ENCODE measurements at regions not wholly inside any gene's neighbourhood (a gene's known extent, or its start where the extent isn't known, plus 50 kb on each side); places are given as distances from the start of the nearest gene placed in this dataset.

- DNase-seq (ENCODE audit: low read depth, low spot score) = no peak
- CTCF ChIA-PET = interaction anchor here (1.1 to 1.5 kb wide), 2 partner anchors 41 to 143 kb away, joined by 3 read pairs; no protein-coding TSS in a partner anchor
- TF ChIP-seq, protein P1, sequence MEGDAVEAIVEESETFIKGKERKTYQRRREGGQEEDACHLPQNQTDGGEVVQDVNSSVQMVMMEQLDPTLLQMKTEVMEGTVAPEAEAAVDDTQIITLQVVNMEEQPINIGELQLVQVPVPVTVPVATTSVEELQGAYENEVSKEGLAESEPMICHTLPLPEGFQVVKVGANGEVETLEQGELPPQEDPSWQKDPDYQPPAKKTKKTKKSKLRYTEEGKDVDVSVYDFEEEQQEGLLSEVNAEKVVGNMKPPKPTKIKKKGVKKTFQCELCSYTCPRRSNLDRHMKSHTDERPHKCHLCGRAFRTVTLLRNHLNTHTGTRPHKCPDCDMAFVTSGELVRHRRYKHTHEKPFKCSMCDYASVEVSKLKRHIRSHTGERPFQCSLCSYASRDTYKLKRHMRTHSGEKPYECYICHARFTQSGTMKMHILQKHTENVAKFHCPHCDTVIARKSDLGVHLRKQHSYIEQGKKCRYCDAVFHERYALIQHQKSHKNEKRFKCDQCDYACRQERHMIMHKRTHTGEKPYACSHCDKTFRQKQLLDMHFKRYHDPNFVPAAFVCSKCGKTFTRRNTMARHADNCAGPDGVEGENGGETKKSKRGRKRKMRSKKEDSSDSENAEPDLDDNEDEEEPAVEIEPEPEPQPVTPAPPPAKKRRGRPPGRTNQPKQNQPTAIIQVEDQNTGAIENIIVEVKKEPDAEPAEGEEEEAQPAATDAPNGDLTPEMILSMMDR (IDR thresholded peaks at IDR 0.05; ENCODE audit: insufficient read depth, low read length, missing control alignments) = peak; percentile 21
- POLR2A ChIA-PET = interaction anchor here (0.6 to 3.8 kb wide), 14 partner anchors 12 to 305 kb away, joined by 3 to 39 read pairs (median 4); no protein-coding TSS in a partner anchor
- peak overlapping the region; percentile 89 for H3K4me3 ChIP-seq (ENCODE audit: low read depth, low read length)
Observed at GRCh38 chr3:159763602-159764489, 224.8 kb upstream of the IL12A start.

DNA sequence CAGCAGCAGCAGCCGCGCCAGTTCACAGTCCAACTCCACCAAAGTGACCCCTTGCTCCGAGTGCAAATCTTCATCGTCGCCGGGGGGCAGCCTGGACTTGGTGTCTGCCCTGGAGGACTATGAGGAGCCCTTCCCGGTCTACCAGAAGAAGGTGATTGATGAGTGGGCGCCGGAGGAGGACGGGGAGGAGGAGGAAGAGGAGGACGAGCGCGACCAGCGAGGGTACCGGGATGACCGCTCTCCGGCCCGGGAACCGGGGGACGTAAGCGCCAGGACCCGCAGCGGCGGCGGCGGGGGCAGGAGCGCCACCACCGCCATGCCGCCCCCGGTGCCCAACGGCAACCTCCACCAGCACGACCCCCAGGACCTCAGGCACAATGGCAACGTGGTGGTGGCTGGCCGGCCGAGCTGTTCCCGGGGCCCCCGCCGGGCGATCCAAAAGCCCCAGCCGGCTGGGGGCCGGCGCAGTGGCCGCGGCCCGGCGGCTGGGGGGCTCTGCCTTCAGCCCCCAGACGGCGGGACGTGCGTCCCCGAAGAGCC is 224.1 kb upstream of the IL12A start:
- H3K4me3 ChIP-seq (ENCODE audit: low read depth, low read length) = peak overlapping the region; percentile 89
- ChIA-PET POLR2A (interaction anchor here (1.0 to 3.8 kb wide), 9 partner anchors 11 to 242 kb away, joined by 3 to 39 read pairs (median 4); no protein-coding TSS in a partner anchor), CTCF (interaction anchor here (1.5 kb wide), 1 partner anchor 144 kb away, joined by 3 read pairs; no protein-coding TSS in a partner anchor)
- TF ChIP-seq, protein P1 (IDR thresholded peaks at IDR 0.05; ENCODE audit: insufficient read depth, low read length, missing control alignments) = no peak
- DNase-seq (ENCODE audit: low read depth, low spot score) = no peak

DNA sequence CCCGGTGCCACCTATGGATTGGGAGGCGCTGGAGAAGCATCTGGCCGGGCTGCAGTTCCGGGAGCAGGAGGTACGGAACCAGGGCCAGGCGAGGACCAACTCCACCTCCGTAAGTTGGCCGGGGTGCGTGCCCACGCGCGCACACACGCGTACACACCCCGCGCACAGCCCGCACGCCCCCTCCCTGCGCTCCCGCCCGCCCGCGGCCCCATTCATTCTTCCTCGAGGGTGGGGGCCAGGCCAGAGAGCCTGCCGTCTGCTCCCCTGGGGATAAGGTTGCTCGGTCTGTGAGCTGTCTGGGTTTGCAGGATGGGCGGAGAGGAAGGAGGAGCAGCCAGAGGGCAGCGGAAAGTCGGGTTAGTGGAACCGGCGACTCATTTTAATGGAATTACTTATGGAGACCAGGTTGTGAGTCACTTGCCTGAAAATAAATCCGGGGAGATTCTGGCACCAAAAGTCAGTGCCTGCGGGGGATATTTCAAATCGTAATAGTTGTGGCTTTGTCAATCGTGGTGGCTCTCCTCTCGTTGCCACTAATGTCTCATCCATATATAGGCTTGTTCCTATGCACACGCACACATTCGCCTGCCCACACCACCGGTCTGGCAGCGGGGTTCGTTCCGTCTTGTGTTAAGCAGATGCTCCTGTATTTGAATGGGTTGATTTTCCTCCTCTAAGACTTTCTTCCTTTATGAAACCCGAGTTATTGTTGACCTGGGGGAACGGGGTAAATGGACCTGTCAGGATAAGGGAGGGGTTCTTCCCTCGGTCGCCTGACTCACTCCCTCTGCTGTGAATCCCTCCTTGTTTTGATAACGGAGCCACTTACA is 223.4 kb upstream of the IL12A start:
- POLR2A ChIA-PET = interaction anchor here (1.0 to 3.8 kb wide), 7 partner anchors 11 to 119 kb away, joined by 3 to 39 read pairs (median 4); no protein-coding TSS in a partner anchor
- CTCF ChIA-PET = interaction anchor here (1.1 to 13.5 kb wide), 12 partner anchors 10 to 241 kb away, joined by 3 to 131 read pairs (median 9); no protein-coding TSS in a partner anchor
- TF ChIP-seq, protein P1 (IDR thresholded peaks at IDR 0.05; ENCODE audit: insufficient read depth, low read length, missing control alignments) = no peak
- H3K4me3 ChIP-seq (ENCODE audit: low read depth, low read length) = peak overlapping the region; percentile 89
- peak; percentile 97 for DNase-seq (ENCODE audit: low read depth, low spot score)

DNA sequence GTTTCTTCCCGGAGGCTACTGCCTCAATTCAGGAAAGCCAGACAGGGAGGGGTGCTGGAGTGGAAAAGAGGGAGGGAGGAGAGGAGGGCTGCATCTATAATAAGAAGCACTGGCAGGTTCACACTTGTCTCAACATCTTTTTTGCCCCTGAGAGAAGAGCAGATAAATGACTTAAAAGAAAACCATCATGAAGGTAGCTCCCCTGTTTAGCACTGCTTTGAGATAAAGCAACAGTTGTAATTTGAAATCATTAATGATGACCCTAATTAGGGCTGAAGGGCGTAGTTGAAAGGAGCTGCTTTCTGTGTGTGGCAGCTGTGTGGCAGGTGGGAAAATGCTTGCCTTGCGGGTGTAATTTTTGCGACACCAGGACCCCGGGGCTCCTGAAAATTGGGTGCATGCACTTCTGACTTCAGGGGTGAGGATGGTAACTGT is 222.8 kb upstream of the IL12A start:
- no peak for DNase-seq (ENCODE audit: low read depth, low spot score)
- peak overlapping the region; percentile 89 for H3K4me3 ChIP-seq (ENCODE audit: low read depth, low read length)
- POLR2A ChIA-PET = no interaction called here
- CTCF ChIA-PET = interaction anchor here (0.6 to 13.5 kb wide), 19 partner anchors 10 to 240 kb away, joined by 3 to 131 read pairs (median 4); no protein-coding TSS in a partner anchor
- TF ChIP-seq, protein P1 (IDR thresholded peaks at IDR 0.05; ENCODE audit: insufficient read depth, low read length, missing control alignments) = no peak

DNA sequence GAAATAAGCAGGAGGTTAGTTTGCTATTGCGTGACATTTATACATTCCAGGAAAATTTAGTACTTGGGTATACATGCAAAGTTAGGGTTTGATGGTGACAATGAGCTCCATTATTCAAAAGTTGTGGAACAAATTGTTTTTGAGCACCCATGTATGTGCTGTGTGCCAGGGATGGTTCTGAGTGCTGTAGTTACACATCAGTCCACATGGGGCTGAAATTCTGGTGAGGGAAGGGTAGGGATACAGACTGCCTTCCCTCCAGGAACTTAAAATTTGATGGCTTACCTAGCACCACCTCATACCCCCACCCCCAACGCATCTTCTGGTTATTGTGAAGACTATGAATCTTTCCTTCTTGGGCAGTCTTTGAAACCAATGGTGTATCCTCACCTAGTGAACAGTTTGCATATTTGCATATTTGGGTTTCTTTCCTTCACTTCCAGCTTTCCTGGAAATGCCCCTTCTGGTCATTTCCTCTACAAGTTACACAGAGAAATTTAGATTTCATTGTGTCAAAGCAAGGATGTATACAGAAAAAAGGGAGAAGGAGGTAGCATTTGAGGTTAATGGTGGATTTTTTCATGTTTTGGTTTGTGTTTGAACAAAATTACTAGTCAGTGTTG is 222.0 kb upstream of the IL12A start:
- no peak for DNase-seq (ENCODE audit: low read depth, low spot score)
- ChIA-PET CTCF (interaction anchor here (0.6 to 13.5 kb wide), 20 partner anchors 9 to 240 kb away, joined by 3 to 131 read pairs (median 4); no protein-coding TSS in a partner anchor), POLR2A (no interaction called here)
- TF ChIP-seq, protein P1 (IDR thresholded peaks at IDR 0.05; ENCODE audit: insufficient read depth, low read length, missing control alignments) = peak; percentile 62
- peak overlapping the region; percentile 89 for H3K4me3 ChIP-seq (ENCODE audit: low read depth, low read length)

Measured in AG04449 (cell line).